ENCODE measurements at regions not wholly inside any gene's neighbourhood (a gene's known extent, or its start where the extent isn't known, plus 50 kb on each side); places are given as distances from the start of the nearest gene placed in this dataset.

GRCh38 chr7:79770970-79771369 is 317.5 kb upstream of the MAGI2 start:
- TF ChIP-seq CTCF (IDR thresholded peaks at IDR 0.05; ENCODE audit: low read length) (no peak), EZH2phosphoT487 (IDR thresholded peaks at IDR 0.05; ENCODE audit: low read length) (no peak), EZH2 (optimal IDR thresholded peaks at IDR 0.05; ENCODE audit: low read depth, low read length) (no peak)
